ENCODE measurements at regions not wholly inside any gene's neighbourhood (a gene's known extent, or its start where the extent isn't known, plus 50 kb on each side); places are given as distances from the start of the nearest gene placed in this dataset.

DNA sequence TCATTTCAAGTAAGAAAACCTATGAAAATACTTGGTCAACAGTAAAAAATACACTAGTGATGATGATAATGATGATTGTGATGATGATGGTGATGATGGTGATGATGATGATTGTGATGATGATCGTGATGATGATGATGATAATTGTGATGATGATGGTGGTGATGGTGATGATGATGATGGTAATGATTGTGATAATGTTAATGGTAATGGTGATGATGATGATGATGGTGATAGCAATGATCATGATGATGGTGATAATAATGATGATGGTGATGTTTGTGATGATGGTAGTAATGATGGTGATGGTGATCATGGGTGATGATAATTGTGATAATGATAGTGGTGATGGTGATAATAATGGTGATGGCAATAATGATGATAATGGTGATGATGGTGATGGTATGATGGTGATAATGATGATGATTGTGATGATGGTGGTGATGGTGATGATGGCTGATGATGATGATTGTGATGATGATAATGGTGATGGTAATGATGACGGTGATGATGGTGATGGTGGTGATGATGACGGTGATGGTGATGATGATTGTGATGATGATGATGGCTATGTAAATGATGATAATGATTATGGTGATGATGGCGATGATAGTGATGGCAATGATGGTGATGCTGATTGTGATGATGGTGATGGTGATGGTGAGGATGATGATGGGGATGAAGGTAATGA, 62.1 kb downstream of the VCX3A start:
- no peak for DNase-seq

DNA sequence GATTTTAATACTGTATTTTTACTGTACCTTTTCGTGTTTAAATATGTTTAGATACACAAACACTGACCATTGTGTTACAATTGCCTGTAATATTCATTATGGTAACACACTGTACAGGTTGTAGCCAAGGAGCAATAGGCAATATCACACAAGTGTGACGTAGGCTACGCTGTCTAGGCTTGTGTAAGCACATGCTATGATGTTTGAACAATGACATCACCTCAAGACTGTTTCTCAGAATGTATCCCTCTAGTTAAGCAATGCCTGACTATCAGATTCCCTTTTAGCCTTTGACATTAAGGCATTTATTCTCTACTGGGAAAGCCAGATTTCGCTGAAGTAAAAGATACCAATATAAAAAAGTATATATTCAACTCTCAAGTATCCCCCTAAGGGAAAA, 66.2 kb downstream of the VCX3A start:
- no peak for DNase-seq

DNA sequence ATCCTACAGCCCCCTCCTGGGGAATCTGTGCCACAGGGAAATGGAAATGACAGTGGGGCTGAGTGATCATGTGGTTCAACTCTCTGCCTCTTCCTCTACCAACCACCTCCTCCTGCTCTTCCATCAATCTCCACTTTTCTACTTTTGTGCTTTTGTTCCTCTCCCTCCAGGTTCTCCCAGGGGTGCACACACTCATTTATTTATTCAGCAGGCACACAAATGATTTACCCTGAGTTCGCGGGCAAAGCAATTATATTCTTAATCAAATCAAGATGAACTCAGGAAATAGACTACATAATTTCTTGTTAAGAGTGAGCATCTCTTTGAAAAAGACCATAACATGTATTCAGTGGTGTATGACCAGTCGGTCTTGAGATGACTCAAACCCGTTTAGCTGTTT, 69.2 kb downstream of the VCX3A start:
- no peak for DNase-seq

DNA sequence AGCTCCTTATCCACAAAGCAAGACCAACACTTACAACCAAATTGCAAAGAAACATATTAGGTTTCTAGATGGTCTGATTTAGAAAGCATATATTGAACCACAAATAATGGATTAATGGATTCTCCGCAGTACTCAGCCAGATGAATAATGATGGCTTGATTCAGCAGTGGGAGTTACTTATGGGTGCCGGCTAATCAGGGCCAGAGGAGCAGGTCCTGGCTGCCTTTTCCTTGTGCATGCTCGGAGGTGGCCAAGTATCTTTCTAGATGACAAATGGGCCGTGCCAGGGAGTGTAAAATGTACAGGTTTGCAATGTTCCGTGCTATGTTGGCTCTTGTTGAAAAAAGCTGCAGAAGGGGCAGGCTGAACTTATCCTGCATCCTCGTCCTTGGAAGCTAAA, 70.2 kb downstream of the VCX3A start:
- DNase-seq: no peak

DNA sequence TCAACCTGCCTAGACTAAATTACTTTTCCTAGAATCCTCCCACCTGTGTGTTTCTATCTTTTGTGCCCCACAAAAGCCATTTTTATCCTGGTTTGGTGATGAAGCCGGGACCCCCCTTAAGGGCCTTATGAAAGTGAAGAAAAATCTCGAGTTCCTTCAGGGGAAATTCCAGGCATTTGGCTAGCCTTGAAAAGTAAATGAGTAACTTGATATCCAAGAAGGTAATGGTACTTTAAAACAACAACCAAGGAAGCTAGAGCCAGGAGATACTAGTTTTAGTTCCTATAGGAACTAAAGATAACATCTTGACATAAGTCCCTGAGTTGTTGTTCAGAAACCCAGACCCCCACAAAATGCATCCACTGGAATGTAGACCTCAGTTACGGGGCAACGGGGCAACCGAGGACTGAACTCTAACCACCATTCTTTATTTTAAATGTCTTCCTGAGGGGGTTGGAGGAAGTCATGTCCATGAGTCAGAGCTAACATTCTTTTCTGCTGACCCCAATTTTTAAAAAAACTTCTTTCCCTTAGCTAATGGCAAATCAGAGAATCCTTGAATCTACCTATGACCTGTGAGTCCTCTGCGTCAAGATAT, 73.9 kb downstream of the VCX3A start:
- DNase-seq: no peak

DNA sequence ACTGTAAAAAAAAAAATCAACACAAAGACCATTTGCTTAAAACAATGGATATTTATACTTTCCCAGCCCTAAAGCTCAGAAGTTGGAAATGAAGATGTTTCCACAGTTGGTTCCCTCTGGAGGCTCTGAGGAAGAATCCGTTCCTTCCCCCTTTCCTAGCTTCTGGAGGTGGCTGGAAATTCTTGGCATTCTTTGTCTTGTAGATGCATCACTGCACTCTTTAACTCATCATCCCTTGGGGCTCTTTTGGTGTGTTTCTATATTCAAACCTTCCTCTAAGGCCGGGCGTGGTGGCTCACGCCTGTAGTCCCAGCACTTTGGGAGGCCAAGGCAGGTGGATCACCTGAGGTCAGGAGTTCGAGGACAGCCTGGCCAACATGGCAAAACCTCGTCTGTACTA, 78.7 kb downstream of the VCX3A start:
- no peak for DNase-seq

DNA sequence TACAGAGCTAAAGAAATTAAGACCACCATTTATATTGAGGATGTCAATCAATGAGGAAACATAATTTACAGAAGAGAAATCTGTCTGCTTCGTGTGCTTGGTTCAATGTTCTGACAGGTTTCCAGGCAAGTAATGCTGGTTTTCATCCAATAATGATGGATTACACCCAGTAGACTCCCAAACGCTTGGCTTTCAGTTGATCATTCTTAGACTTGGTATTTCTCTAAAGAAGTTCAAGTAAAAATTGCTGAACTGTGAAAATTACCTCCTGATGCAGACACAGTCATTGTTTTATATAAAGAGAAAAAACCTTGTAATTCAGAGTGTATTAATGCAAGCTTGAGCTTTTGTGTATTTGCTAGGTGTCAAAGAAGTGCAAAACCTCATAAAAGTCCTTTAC, 85.0 kb downstream of the VCX3A start:
- no peak for DNase-seq

DNA sequence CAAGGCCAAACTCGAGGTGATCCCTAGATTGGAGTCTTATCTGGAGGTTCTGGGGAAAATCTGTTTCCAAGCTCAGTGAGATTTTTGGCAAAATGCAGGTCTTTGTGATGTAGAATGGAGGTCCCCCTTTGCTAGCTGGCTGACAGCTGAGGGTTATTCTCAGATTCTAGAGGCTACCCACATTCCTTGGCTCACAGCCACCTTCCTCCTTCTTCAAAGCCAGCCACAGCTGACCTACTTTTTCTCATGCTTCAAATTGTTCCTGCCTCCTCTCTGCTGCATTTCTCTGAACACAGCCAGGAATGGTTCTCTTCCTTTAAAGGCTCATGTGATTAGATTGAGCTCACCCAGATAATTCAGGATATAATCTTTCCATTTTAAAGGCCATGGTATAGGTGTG, 86.9 kb downstream of the VCX3A start:
- peak in 6 of 56 donors; percentile 0 to 2 (median 0) for DNase-seq

DNA sequence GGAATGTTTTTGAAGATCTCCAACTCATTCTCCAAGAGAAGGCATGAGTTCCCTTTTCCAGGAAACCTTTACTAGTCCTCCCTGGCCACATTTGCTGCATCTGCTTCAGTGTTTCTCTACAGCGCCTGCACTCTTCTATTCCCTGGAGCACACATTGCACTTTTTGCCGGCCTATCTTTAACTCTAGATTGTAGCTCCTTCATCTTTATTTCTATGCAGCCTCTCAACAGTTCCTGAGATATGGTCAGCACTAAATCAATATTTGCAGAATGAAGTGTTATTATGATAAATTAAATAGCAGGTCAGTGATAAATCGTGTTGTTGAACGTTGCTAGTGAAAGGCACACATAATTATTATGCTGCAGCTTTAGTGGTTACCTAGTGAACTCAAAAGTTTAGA, 88.3 kb downstream of the VCX3A start:
- DNase-seq: no peak

DNA sequence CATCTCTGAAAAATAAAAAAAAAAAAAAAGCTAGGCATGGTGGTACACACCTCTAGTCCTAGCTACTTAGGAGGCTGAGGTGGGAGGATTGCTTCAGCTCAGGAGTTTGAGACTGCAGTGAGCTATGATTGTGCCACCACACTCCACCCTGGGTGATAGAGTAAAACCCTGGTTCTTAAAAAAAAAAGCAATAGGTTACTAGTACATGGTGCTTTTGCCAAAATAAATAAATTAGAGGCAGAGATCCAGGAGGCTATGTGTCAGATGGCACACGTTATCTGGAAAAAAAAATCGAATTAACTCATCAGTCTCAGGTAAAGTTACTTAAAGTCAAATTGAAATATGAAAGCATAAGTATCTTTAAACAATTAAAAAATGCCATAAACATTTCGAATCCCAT, 94.3 kb downstream of the VCX3A start:
- DNase-seq: no peak

DNA sequence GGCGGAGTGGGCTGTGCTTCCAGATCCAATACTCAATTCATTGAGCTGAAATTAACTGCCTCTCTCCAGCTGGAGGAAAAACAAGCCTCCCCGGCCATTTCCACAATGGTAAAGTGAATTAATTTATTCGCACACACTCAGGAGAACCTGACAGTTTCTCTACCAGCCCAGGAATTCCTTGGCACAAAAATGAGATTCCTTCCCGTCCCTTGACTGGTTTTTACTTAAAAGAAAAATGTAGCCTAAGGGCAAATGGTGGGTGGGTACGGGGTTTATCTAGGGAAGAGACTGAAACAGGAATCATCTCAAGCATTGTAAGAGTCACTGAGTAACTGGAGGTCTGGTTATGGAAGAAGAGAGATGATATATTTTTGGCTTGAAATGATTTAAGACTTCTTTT, 102.7 kb downstream of the VCX3A start:
- DNase-seq: no peak

DNA sequence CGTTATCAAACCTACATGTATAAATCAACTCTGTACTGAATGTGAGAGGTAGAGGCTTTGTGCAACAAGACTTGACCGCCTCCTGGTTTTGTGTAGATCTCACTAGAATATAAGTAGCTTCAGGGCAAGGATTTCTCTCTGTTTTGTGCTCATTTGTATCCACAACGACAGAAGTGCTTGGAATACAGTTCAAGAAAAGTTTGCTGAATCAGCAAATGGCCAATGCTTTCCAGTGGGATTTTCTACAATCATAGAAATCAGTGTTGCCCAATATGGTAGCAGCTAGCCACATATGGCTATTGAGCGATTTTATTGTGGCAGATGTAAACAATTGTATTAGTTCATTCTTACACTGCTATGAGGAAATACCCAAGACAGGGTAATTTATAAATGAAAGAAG, 127.4 kb downstream of the VCX3A start:
- no peak for DNase-seq

DNA sequence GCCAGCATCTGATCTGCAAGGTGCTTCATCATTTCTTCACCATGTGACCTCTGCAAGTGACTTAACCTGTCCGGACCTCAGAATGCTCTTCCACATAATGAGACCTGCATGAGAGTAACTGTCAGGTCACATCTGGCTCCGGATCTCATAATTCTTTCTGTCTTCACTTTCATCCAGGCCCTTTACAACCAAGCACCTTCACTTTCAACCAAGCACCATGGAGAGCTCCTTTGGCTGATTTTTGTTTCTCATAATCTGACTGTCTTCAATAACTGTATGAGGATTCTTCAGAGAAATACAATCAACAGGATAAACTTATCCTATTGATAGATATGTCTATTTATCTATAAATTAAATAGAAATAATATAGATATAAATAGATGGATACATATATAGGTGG, 148.1 kb downstream of the VCX3A start:
- DNase-seq: no peak

DNA sequence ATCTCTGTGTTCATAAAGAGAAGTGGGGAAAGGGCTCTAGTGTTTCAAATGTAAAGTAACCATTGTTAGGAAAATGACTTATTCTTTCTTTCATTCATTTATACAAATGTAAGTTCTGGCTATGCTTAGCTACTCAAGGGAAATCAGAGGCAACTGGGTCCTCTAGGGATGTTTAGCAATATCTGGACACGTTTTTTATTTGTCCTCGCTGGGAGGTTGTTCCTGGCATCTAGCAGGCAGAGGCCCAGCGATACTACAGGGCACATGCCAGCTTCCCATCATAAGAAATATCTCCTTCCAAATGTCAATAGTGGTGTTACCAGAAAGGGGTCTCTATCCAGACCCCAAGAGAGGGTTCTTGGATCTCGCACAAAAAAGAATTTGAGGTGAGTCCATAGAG, 150.0 kb downstream of the VCX3A start:
- DNase-seq: no peak

DNA sequence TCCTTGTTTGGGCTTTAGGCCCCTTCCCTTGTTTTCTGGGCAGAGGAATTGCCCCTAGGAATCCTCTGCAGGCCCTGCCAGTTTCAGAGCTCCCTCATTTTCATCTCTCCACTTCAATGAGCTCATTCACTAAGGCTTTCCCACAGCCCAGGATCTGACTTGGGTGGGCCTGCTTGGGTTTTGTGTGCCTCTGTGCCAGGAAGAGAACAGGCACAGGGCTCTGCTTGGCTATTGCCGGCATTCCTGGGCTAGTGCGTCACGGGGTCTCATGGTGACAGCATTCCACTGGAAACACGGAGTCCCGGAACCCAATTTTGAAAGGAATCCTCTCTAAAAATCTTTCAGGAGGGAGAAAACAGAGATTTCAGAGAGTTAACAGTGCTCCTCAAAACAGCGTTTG, 150.5 kb downstream of the VCX3A start:
- peak in 32 of 56 donors; percentile 0 to 52 (median 6) for DNase-seq

DNA sequence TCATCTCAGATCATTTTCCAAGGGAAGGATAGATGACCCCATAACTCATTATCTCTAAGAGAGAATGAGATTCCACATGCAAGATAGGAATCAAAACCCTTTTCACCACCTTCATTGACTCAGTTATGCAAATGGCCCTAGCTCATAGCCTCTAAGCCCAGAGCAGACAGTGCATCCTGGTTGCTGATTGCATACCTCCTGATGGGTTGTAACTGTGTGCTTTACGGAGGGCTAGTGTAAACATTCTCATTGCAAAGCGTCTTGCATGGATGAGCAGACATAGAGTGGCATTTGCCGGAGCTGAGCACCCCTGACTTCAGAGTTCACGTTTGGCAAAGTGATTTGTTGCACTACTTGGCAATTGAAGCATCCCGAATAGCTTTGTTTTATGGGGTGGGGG, 151.0 kb downstream of the VCX3A start:
- DNase-seq: no peak

DNA sequence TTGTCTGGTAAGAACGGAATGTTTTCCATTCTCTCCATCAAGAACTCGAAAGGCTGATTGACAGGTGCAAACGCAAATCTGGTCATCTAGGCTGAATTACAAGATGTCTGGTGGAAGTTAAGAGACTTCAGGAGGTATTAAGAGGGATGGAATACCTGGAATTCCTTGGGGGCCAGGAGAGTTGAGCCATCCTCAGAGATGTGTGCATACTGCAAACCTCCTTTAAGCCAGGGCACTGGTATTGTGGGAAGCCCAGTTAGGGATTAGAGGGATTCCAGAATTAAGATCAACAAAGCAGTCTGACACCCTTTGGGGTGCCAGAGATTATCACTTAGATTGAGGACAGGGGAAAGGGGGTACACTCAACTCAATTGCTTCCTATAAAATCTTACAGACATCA, 151.4 kb downstream of the VCX3A start:
- DNase-seq: no peak

DNA sequence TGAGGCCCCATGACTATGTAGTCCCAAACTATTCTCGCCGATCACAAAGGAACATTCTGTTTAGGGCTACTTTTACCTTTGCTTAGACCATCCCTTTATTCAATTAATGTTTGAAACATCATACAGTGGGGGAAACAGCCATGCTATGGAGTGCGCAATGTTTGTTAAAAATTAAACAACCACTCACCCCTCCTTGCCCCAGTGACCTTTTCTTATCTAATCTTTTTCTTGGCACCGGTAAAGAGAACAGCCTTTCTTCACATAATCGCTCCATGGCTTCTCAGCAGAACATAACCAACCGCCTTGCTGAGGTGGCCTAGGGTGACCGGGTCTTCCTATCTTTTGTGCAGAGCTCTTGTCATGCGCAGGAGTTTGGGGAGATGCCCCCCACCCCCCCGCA, 152.6 kb downstream of the VCX3A start:
- no peak for DNase-seq

DNA sequence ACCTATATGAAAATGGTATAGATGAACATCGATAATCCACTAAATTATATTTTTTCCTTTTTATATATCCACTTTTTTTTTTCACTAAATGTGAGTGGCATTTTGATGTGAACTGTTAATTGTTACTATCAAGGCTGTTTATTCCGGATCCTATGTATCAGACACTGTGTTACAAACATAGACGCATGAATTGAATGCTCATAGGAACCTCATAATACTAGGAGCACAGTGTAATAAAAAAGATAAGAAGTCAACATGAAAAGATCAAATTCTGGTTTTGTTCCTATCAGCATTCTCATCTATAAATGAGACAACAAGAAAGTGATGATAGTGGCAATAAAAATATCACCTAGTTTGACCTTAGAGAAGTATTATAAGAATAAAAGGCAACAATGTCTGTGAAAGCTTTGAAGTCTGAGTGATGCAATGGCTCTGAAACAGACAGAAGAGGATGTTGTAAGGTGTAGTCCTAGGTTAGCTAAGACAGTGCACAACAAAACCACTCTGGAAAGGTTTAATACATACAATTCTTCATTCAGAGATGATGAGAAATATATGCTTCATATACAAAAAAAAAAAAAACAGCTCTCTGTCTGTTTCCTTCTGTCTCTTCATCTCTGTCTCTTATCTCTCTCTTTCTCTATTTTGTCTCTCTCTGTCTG, 148.6 kb upstream of the NLGN4X start:
- no peak for DNase-seq

DNA sequence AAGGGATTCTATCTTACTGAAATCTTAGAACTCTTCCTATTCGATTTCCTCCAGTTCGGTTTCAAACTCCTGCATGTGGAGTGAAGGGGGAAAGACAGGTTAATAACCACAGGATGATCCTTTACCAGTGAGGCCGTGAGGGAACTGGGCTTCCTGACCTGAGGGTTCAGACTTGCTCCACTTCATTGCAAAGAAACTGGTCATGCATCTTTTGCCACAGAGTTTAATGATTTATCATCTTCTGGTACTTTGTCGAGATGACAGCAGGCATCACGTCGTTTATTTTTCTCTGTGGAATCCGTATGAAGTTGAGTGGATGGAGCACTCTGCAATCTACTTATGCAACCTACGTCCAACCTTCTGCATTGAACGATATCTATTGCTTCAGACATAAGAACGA, 145.9 kb upstream of the NLGN4X start:
- no peak for DNase-seq

DNA sequence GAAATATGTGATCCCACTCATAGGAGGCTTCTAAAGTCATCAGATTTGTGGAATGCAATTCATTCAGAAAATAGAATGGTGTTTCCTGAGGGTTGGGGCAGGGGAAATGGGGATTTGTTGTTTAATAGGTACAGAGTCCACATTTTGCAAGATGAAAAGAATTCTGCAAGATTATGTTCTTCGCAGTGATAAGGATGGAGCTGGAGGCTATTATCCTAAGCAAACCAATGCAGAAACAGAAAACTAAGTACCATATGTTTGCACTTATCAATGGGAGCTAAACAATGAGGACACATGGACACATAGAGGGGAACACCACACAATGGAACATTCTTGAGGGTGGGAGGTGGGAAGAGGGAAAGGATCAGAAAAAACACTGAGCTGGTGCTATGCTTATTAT, 144.3 kb upstream of the NLGN4X start:
- DNase-seq: no peak

DNA sequence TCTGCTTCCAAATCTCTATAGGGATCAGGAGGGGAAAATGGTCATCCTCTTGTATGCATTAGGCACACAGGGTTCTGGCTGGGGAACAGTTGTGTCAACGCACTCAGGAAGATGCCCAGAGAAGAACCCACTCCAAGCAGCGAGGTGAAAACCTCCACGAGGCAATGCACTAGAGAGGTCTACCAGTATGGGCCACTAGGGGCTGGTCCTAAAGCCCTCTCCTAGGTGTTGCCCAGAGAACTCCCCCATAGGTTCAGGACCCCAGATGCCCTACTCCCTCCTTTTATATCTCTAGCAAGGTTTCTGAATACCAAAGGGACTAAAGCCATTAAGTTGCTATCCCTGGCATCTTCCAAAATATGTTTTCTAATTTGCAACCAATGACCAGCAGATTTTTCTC, 142.7 kb upstream of the NLGN4X start:
- DNase-seq: no peak

DNA sequence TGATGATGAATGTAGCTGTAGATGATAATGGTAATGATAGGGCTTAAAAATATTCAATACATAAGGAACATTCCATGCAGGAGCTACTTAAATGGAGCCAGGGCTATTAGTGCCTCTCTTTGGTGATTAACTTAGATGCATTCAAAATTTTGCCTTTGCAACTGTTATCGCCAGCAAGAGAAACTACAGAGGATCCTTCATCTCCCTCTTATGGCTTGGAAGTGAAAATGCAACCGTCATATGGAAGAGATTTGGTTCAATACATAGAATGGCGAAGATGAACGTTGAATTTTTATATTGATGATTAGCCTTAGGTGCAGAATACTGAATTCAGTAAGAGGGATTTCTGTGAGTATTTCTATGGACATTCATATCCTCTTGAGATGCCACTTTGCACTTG, 134.5 kb upstream of the NLGN4X start:
- no peak for DNase-seq

Measured in nucleus accumbens (tissue), 56 donors.